K562 (cell line): ENCODE measurements at regions not wholly inside any gene's neighbourhood (a gene's known extent, or its start where the extent isn't known, plus 50 kb on each side); places are given as distances from the start of the nearest gene placed in this dataset.

Experiments used
- ATAC-seq: fragments of 200-7000 bp; cut with Tn5 transposase; 3 replicates; pipeline ENCODE4 v1.9.1; 2020; ENCODE audit warnings: moderate library complexity
- BruUV-seq: library from RNA; stranded (reverse); fragments of 400-500 nt; replicated peaks from 2 replicates; lab custom pipeline; 2021; lab: Mats Ljungman, UMichigan
- CTCF ChIA-PET: fragments of 300-600 bp; formaldehyde crosslinking; extraction: SDS; loops from one replicate; lab custom pipeline; 2021; ENCODE audit warnings: low intra/inter-chr PET ratio; lab: Yijun Ruan, JAX
- POLR2A ChIA-PET: fragments of 300-600, 350-650 bp; sonication (Branson Sonifier 250); formaldehyde crosslinking; extraction: SDS; loops from one replicate; lab custom pipeline; 2021; ENCODE audit warnings: antibody characterized with exemption, inconsistent platforms; lab: Yijun Ruan, JAX
- DNase-seq, 4 experiments: peaks; one replicate each; pipeline versions ENCODE4 v3.0.0 to v3.0.0-alpha.2; 2011 to 2018; ENCODE audit warnings: low spot score in 3 of 4, mixed read lengths in 3 of 4; ENCODE audit errors: extremely low read depth in 1 of 4
- FAIRE-seq: peaks from 2 replicates; lab custom pipeline; 2011; peaks lifted over from hg19 to GRCh38; lab: Jason Lieb, UNC
- H2AFZ ChIP-seq: 2 replicates; pipeline ENCODE4 v1.6.0; 2011; ENCODE audit warnings: low read depth, low read length, control low read depth, inconsistent platforms
- H3K27ac ChIP-seq: fragments of 200-600 bp; 3 replicates; pipeline ENCODE4 v1.8.0; 2011; ENCODE audit warnings: low read depth, mild to moderate bottlenecking, control low read depth, inconsistent platforms, low read length, moderate library complexity, mixed read lengths; ENCODE audit errors: extremely low read depth
- H3K27me3 ChIP-seq, 2 experiments: fragments of 300-600 bp in 1 of 2; 2 replicates in 1 of 2; 3 replicates in 1 of 2; pipeline versions ENCODE4 v1.6.0 to v1.8.0; 2011; ENCODE audit warnings: inconsistent platforms in 2 of 2, low read length in 2 of 2, mild to moderate bottlenecking in 1 of 2, mixed read lengths in 1 of 2, moderate library complexity in 1 of 2; ENCODE audit not compliant: control insufficient read depth in 2 of 2, insufficient read depth in 2 of 2
- H3K36me3 ChIP-seq: fragments of 300-600 bp; 3 replicates; pipeline ENCODE4 v1.8.0; 2011; ENCODE audit warnings: mild to moderate bottlenecking, low read length, inconsistent platforms; ENCODE audit not compliant: control insufficient read depth, insufficient read depth
- H3K4me1 ChIP-seq, 2 experiments: fragments of 200-600 bp in 1 of 2; replicated peaks in 1 of 2; 2 replicates in 1 of 2; 3 replicates in 1 of 2; pipeline versions ENCODE4 v1.5.1 to v1.8.0; 2011; ENCODE audit warnings: inconsistent platforms in 2 of 2, low read length in 2 of 2, mild to moderate bottlenecking in 1 of 2, mixed read lengths in 1 of 2, moderate library complexity in 1 of 2; ENCODE audit not compliant: control insufficient read depth in 2 of 2, insufficient read depth in 2 of 2
- H3K4me2 ChIP-seq: 2 replicates; pipeline ENCODE4 v1.6.1; 2011; ENCODE audit warnings: low read length, control low read depth, inconsistent platforms, mixed read lengths; ENCODE audit not compliant: insufficient read depth
- H3K4me3 ChIP-seq: fragments of 200-600 bp; sonication (generic), shearing (Covaris generic); 2 replicates; pipeline ENCODE4 v1.5.1; 2016; ENCODE audit warnings: control low read depth, inconsistent platforms
- H3K79me2 ChIP-seq: fragments of 200-600 bp; 3 replicates; pipeline ENCODE4 v1.8.0; 2011; ENCODE audit warnings: low read length, inconsistent platforms; ENCODE audit not compliant: control insufficient read depth, insufficient read depth
- H3K9ac ChIP-seq, 2 experiments: 2 replicates each; pipeline versions ENCODE4 v1.6.0 to v1.6.1; 2011; ENCODE audit warnings: low read depth in 2 of 2, low read length in 2 of 2, control low read depth in 1 of 2, inconsistent platforms in 1 of 2, mild to moderate bottlenecking in 1 of 2, mixed read lengths in 1 of 2; ENCODE audit not compliant: insufficient read depth in 1 of 2
- H3K9me1 ChIP-seq: one replicate; pipeline ENCODE4 v1.6.0; 2011; ENCODE audit warnings: inconsistent platforms, mild to moderate bottlenecking, low read length, moderate library complexity; ENCODE audit not compliant: control insufficient read depth, insufficient read depth
- H3K9me3 ChIP-seq: replicated peaks from 2 replicates; pipeline ENCODE4 v1.5.1; 2011; ENCODE audit warnings: low read depth, low read length, inconsistent platforms; ENCODE audit not compliant: control insufficient read depth, insufficient read depth
- H4K20me1 ChIP-seq: replicated peaks from 2 replicates; pipeline ENCODE4 v1.6.1; 2011; ENCODE audit warnings: low read length, inconsistent platforms, mixed read lengths; ENCODE audit not compliant: control insufficient read depth, insufficient read depth
- CBX8 ChIP-seq: fragments of 200-600 bp; sonication (generic); IDR thresholded peaks from 2 replicates; pipeline ENCODE4 v1.6.1; 2012; ENCODE audit warnings: borderline replicate concordance, mixed run types, low read depth, mild to moderate bottlenecking, moderate library complexity, mixed read lengths, low read length, control low read depth, inconsistent platforms; ENCODE audit not compliant: poor library complexity, severe bottlenecking; ENCODE audit errors: extremely low read depth
- EP300 ChIP-seq: IDR thresholded peaks from 2 replicates; pipeline ENCODE4 v1.6.1; 2012; ENCODE audit warnings: low read length, improper control_type of control experiment
- EZH2 ChIP-seq: IDR thresholded peaks from 2 replicates; pipeline ENCODE4 v1.6.1; 2012; ENCODE audit warnings: low read depth, mild to moderate bottlenecking, inconsistent platforms, low read length, borderline replicate concordance
- KAT7 ChIP-seq: sonication (generic); formaldehyde crosslinking; IDR thresholded peaks from 2 replicates; pipeline ENCODE4 v1.8.0; 2022; ENCODE audit warnings: missing genetic modification reagents, mild to moderate bottlenecking, borderline replicate concordance
- MYC ChIP-seq, 2 experiments: fragments of 250-450 bp in 1 of 2; sonication (Bioruptor Pico) in 1 of 2; IDR thresholded peaks; 2 replicates each; pipeline versions ENCODE4 v1.5.1 to v1.6.1; 2012 to 2021; ENCODE audit warnings: low read depth in 2 of 2, borderline replicate concordance in 1 of 2, improper control_type of control experiment in 1 of 2, low read length in 1 of 2, mild to moderate bottlenecking in 1 of 2, moderate library complexity in 1 of 2
- NFXL1 ChIP-seq: fragments of 450-650 bp; formaldehyde crosslinking; IDR thresholded peaks from 2 replicates; pipeline ENCODE4 v1.4.0; 2021; ENCODE audit warnings: mild to moderate bottlenecking
- NR4A1 ChIP-seq, 2 experiments: fragments of 250-450 bp in 1 of 2; fragments of 450-650 bp in 1 of 2; sonication (Bioruptor Pico) in 1 of 2; IDR thresholded peaks; 2 replicates each; pipeline versions ENCODE4 v1.4.0 to v1.6.1; 2016 to 2020; ENCODE audit warnings: mild to moderate bottlenecking in 2 of 2, missing compliant biosample characterization in 1 of 2, missing genetic modification characterization in 1 of 2, moderate library complexity in 1 of 2
- PTBP1 ChIP-seq: fragments of 200-400 bp; formaldehyde crosslinking; IDR thresholded peaks from 2 replicates; pipeline ENCODE4 v1.6.1; 2017; ENCODE audit warnings: low read depth, low read length
- SMAD2 ChIP-seq: fragments of 150-350 bp; IDR thresholded peaks from 2 replicates; pipeline ENCODE4 v1.6.1; 2014; ENCODE audit warnings: low read depth, mild to moderate bottlenecking, low read length
- SMARCB1 ChIP-seq: IDR thresholded peaks from 2 replicates; pipeline ENCODE4 v1.6.1; 2011; ENCODE audit warnings: improper control_type of control experiment, low read depth; ENCODE audit not compliant: insufficient read length
- ZFX ChIP-seq: sonication (generic); formaldehyde crosslinking; IDR thresholded peaks from 2 replicates; pipeline ENCODE4 v1.8.0; 2022; ENCODE audit warnings: mild to moderate bottlenecking, missing genetic modification reagents, moderate library complexity
- ZNF41 ChIP-seq: fragments of 250-450 bp; sonication (Bioruptor Pico); conservative IDR thresholded peaks from 2 replicates; pipeline ENCODE4 v1.4.0; 2020; ENCODE audit warnings: mild to moderate bottlenecking
- ZNF445 ChIP-seq: fragments of 250-450 bp; sonication (Bioruptor Pico); IDR thresholded peaks from 2 replicates; pipeline ENCODE4 v1.4.0; 2020; ENCODE audit warnings: low read depth, mild to moderate bottlenecking, moderate library complexity
- WGBS: fragments of 100-300 bp; shearing (Covaris generic); methylation state at CpG from one replicate; pipeline ENCODE4 v1.1.6; 2016; ENCODE audit warnings: low coverage, mixed read lengths; ENCODE audit not compliant: insufficient coverage; ENCODE audit errors: missing lambda C conversion rate; 5-methylcytosine and 5-hydroxymethylcytosine counted together
- in situ Hi-C: fragments of 300-500 bp; cut with MboI; formaldehyde crosslinking; loops from 4 replicates; pipeline ENCODE4 v1.15.0; 2018; ENCODE audit warnings: inconsistent platforms, mixed read lengths
- intact Hi-C: fragments of 100-400 bp; cut with micrococcal nuclease; formaldehyde crosslinking; loops from 2 replicates; pipeline ENCODE4 v1.14.2; 2022
- TF ChIP-seq, protein P1 (sequence below), 2 experiments: fragments of 450-650 bp in 1 of 2; sonication (generic) in 1 of 2; formaldehyde crosslinking in 1 of 2; IDR thresholded peaks in 1 of 2; conservative IDR thresholded peaks in 1 of 2; 2 replicates each; pipeline versions ENCODE4 v1.6.1 to v1.8.1; 2016 to 2023; ENCODE audit warnings: mild to moderate bottlenecking in 2 of 2, moderate library complexity in 2 of 2, inconsistent platforms in 1 of 2, missing genetic modification reagents in 1 of 2
- TF ChIP-seq, protein P2 (sequence below): sonication (generic); formaldehyde crosslinking; IDR thresholded peaks from 2 replicates; pipeline ENCODE4 v1.8.0; 2023; ENCODE audit warnings: mild to moderate bottlenecking, missing genetic modification reagents
- TF ChIP-seq, protein P3 (sequence below), 2 experiments: fragments of 450-650 bp; conservative IDR thresholded peaks; 2 replicates each; pipeline ENCODE4 v1.6.1; 2017; ENCODE audit warnings: mild to moderate bottlenecking in 2 of 2, moderate library complexity in 2 of 2
- TF ChIP-seq, protein P4 (sequence below): sonication (generic); formaldehyde crosslinking; IDR thresholded peaks from 2 replicates; pipeline ENCODE4 v1.9.0; 2022; ENCODE audit warnings: mild to moderate bottlenecking, missing genetic modification reagents

DNA sequence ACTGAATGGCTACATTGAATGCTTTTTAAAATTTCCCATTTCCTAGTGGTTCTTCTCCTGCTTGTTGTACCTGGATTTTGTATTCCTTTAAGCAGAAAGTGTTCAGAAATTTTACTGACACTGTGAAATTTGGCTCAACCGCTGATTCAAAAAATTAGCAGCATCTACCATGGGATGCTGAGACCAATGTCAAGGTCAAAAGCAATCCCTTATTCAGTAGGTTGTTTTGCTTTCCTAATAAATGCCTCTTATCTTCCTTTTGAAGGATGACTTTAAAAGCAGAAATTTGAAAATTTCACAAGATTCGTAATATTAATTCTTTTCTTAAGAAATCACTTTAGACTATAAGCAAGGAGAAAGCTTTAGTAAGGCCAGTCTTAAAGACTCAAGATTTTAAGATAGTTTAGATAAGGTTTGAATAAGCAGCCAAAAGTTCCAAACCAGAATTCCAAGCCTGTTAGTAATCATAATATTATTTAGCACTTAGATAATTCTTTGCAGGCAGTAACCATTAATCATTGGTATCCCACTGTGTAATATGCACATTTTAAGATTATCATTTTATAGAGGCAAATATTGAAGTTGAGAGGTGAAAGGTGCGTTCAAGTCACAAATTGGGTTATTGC is 508.8 kb downstream of the ANKRD50 start:
- H3K79me2 ChIP-seq, result no peaks in the 10 kb centered on the region
- no peak overlapping the region for H3K4me3 ChIP-seq
- H3K4me1 ChIP-seq, result no peaks in the 10 kb centered on the region
- H4K20me1 ChIP-seq, result no peaks in the 10 kb centered on the region
- H3K9me1 ChIP-seq, result no peaks in the 10 kb centered on the region
- H3K36me3 ChIP-seq, result no peaks in the 10 kb centered on the region
- CTCF ChIA-PET, result no interaction called here
- ATAC-seq, result no peak
- peaks cover 1% of the 10 kb centered on the region; the same call in 1 of the 2 replicates for H3K9me3 ChIP-seq
- intact Hi-C loops (no loop called here), in situ Hi-C loops (no loop called here)
- no peak overlapping the region for H3K4me2 ChIP-seq
- H2AFZ ChIP-seq, result no peak overlapping the region
- H3K27ac ChIP-seq, result no peak overlapping the region
- BruUV-seq, result no TSS peak
- no peak overlapping the region for H3K9ac ChIP-seq
- WGBS, result 0% methylated on average over 3 of the region's 3 CpGs
- FAIRE-seq, result no peak
- H3K27me3 ChIP-seq, result no peaks in the 10 kb centered on the region
- DNase-seq, result no peak
- POLR2A ChIA-PET, result no interaction called here
- TF ChIP-seq EP300, result no peak
- TF ChIP-seq ZNF41, result no peak
- TF ChIP-seq, protein P1, sequence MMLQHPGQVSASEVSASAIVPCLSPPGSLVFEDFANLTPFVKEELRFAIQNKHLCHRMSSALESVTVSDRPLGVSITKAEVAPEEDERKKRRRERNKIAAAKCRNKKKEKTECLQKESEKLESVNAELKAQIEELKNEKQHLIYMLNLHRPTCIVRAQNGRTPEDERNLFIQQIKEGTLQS (IDR thresholded peaks at IDR 0.05), result no peak
- TF ChIP-seq, protein P1 (CRISPR knock-in tag; conservative IDR thresholded peaks at IDR 0.05), result no peak
- TF ChIP-seq, protein P2, sequence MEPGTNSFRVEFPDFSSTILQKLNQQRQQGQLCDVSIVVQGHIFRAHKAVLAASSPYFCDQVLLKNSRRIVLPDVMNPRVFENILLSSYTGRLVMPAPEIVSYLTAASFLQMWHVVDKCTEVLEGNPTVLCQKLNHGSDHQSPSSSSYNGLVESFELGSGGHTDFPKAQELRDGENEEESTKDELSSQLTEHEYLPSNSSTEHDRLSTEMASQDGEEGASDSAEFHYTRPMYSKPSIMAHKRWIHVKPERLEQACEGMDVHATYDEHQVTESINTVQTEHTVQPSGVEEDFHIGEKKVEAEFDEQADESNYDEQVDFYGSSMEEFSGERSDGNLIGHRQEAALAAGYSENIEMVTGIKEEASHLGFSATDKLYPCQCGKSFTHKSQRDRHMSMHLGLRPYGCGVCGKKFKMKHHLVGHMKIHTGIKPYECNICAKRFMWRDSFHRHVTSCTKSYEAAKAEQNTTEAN, result no peak
- TF ChIP-seq, protein P3, sequence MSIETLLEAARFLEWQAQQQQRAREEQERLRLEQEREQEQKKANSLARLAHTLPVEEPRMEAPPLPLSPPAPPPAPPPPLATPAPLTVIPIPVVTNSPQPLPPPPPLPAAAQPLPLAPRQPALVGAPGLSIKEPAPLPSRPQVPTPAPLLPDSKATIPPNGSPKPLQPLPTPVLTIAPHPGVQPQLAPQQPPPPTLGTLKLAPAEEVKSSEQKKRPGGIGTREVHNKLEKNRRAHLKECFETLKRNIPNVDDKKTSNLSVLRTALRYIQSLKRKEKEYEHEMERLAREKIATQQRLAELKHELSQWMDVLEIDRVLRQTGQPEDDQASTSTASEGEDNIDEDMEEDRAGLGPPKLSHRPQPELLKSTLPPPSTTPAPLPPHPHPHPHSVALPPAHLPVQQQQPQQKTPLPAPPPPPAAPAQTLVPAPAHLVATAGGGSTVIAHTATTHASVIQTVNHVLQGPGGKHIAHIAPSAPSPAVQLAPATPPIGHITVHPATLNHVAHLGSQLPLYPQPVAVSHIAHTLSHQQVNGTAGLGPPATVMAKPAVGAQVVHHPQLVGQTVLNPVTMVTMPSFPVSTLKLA (conservative IDR thresholded peaks at IDR 0.05), result no peak
- no peak for TF ChIP-seq KAT7 (CRISPR knock-in tag)
- TF ChIP-seq SMAD2, result no peak
- no peak for TF ChIP-seq NFXL1
- no peak for TF ChIP-seq CBX8
- no peak for TF ChIP-seq MYC (IDR thresholded peaks at IDR 0.05; ENCODE audit: low read depth, low read length)
- TF ChIP-seq MYC (CRISPR knock-in tag; IDR thresholded peaks at IDR 0.05; ENCODE audit: borderline replicate concordance, low read depth), result no peak
- no peak for TF ChIP-seq PTBP1
- TF ChIP-seq ZFX (CRISPR knock-in tag), result no peak
- no peak for TF ChIP-seq ZNF445 (CRISPR knock-in tag)
- TF ChIP-seq, protein P4, sequence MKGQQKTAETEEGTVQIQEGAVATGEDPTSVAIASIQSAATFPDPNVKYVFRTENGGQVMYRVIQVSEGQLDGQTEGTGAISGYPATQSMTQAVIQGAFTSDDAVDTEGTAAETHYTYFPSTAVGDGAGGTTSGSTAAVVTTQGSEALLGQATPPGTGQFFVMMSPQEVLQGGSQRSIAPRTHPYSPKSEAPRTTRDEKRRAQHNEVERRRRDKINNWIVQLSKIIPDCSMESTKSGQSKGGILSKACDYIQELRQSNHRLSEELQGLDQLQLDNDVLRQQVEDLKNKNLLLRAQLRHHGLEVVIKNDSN (CRISPR knock-in tag), result no peak
- no peak for TF ChIP-seq EZH2
- TF ChIP-seq NR4A1 (CRISPR knock-in tag; IDR thresholded peaks at IDR 0.05), result no peak
- no peak for TF ChIP-seq NR4A1 (tag; IDR thresholded peaks at IDR 0.05)
- no peak for TF ChIP-seq SMARCB1
